GM19397 (cell line): ENCODE measurements at regions not wholly inside any gene's neighbourhood (a gene's known extent, or its start where the extent isn't known, plus 50 kb on each side); places are given as distances from the start of the nearest gene placed in this dataset.
"Not testable (repeated sequence)": the region's sequence is repeated elsewhere in the genome, so short reads cannot be mapped to it uniquely, and the experiment has no call there.

ENCODE experiments used
- ATAC-seq: cut with Tn5 transposase; IDR thresholded peaks from one replicate; pipeline ENCODE4 v1.9.1; 2021; ENCODE audit warnings: mild to moderate bottlenecking, moderate library complexity; ENCODE audit not compliant: unreplicated experiment

DNA sequence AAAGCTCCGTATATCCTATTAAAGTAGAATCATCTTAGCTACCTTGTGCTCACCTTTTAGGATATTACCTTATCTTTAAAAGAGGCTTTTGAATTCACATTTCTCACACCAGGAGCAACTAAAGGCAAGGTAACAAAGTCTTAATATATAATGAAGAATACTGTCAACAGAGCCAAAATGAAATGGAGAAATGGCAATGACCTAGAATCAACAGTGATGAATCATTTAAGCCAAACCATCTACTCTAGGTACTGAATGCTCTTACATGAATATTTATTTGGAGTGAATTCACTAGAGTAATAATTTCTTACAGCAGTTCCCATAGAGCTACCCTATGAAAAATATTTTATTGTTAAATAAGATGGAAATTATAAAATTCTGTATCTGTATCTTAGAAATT lies 421.0 kb downstream of the RND3 start:
- no peak for ATAC-seq

DNA sequence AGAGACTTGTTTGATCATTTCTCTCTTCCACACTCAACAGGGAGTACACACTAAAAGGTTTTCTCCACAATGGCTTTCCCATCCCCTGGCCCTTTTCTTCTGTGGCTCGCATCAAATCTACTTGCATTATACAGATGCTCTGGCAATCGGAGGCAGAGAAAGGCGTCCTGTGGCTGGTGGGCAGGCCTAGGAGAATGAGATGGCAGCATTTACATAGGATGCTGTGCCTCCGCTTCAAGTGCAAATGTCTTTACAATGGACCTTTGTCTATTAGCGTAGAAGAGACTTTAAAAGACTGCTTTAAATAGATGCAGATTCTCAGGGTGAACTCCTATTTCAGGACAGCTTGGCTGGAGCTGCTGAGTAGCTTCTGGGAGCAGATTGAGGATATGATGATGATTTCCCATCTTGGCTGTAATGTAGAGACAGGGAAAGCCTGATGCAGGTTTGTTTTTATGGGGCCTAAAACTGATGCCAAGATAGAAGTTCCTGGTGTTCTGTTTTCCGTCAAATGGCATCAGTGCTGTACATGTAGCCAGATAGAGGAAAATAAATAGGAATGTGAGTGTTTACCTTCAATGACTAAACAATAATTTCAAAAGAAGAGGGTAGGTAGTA lies 423.4 kb downstream of the RND3 start:
- no peak for ATAC-seq

DNA sequence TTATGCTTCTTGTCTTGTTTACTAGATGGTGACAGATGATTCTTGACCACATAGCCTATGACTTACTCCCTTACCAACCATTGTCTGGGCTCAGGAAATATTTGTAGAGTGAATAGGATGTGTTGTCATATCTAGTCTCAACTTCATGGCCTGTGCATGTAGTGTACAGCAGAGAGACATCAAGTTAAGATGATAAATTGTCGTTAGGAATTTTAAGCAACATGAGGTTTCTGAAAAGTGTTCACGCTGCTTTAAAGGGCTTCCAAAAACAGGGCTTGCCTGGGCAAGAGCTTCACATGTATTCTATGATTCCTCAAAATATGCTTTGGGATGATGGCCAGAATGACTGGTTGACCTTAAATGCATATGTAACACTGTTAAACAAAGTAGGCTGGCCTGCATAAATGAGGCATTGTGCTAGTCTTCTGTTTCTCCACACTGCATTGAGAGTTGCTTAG lies 424.0 kb downstream of the RND3 start:
- ATAC-seq = no peak

DNA sequence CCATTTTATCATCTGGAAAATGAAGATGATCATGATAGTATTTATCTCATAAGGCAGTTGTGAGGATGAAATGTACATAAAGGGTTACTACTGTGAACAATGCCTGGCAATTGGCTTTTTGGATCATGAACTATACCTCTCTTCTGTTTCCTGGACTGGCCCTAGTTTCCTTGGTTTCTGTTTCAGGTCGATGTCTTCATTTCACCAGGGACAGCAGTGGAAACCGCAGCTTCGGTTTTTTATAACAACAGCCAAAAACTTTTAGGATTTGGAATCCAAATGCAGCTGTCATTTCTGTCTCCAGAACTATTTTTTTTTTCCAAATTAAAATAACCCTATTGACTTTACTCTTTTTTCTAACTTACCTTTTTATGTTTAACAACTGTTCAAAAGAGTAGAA lies 425.1 kb downstream of the RND3 start:
- no peak for ATAC-seq

DNA sequence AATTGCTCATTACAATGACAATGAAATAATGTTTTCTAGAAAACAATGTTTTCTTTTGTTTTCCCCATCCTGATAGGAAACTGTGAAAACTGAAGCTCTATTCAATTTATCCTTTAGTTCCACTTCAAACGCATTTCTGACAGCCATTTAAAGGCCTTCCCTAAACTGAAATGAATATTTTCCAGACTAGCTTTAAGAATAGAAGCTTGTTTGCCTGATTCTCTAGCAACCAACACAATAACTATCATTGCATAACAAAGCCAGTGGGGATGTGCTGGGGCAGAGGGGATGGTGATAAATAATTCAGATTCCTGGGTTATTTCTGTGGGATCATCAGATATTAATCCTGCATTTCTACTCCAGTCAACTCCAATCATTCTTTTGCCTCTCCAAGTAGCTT lies 427.1 kb downstream of the RND3 start:
- no peak for ATAC-seq

DNA sequence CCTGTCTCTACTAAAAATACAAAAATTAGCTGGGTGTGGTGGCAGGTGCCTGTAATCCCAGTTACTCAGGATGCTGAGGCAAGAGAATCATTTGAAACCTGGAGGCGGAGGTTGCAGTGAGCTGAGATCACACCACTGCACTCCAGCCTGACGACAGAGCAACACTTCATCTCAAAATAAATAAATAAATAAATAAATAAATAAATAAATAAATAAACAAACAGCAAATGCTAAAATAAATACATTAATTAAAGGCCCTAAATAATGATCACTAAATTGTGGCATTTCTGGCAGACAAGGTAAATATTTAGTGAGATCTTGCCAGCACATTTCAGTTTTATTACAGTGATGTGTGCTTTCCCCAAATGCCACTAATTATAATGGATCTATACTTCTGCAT lies 427.8 kb downstream of the RND3 start:
- ATAC-seq = not testable (repeated sequence)

DNA sequence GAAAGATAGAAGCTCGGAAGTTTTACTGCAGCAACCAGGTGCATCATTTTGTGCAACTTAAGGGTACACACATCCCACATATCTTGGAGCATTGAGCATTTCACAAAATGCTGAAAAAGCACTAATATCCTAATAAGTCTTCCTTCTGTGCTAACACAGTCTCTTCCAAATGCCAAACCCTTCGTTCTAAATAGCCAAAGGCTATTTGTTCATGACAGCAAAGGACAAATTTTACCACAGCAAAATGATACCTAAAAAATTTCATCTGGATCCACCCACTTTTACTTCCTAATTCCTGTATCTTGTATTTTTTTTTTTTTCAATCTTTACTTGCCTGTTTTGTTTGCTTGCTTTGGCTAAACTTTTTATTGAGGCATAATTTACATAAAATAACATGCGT lies 435.0 kb downstream of the RND3 start:
- no peak for ATAC-seq

DNA sequence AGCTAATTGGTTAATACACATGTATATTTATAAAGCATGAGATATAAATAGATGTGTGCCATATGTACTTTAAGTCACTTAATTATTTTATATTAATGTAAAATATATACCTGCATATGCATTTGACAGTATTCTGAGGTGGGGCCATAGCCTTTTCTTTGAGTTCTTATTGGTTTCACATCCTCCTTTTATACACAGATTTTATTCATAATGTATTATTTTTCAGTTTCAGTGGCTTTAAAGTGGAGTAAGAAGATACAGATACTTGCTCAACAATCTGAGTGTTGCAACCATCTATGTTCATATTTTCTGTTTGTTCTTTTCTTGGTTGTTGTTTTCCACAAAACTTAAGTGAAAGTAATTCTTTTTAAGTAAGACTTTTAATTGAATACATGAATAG lies 436.5 kb downstream of the RND3 start:
- ATAC-seq = no peak

DNA sequence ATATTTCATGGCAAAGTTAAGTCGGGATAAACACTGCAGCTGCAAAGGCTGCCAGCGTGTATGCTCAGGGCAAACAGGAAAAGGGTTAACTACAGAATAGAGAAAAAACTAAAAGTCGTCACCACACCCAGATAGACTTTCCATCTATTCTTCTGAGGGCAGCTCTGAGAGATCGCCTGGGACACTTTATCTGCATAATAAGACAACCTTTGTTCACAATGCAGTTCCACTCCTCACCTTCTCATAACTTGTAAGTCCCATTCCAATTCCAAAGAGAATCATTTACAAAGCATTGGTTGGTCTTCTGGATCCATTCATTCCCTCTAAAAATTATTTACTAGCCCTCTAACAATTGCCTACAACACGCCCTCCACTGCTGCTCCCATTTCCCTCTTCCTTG lies 437.4 kb downstream of the RND3 start:
- ATAC-seq = no peak

DNA sequence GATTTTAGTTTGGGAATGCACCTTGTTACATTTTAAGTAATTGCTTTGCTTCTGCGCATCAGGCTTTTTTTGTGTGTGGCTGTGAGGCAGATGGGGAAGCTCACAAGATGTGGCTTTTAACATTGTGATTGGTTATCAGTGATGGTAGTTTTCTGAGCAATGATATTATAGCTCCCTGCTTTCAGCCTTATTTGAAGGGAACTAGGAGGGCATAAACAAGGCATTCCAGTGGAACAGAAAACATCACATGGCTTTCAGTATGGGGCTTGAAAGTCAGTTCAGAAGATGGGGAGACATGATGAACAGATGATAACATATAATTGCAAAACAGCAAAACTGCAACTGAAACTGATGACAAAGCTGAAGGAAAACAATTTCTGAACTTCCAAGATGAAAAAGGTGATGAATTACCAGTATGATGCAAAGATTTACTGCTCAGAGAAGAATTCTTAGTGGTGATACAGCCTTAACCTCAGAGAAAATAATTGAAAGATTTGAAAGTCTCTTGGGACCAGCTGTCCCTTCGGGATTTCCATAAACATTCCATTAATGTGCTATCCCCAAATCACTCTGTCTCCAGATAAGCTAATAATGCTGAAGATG lies 439.7 kb downstream of the RND3 start:
- ATAC-seq = no peak

DNA sequence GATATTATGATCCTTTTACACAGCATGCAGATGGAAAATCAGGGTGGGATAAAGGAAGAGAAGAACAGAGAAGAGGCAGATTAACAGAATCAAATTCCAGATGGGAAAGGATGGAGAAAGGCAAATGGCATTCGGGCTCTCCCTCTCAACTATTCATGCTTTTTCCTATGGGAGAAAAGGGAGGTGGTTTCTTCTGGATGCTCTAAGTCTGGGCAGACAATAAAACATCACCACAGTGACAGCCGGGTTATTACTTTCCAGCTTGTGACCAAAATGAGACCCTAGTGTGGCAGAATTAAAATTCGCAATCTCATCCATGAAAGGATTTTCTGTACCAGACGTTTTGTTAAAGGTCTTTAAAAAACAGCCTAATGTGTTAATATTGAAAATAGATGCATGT lies 440.7 kb downstream of the RND3 start:
- no peak for ATAC-seq

DNA sequence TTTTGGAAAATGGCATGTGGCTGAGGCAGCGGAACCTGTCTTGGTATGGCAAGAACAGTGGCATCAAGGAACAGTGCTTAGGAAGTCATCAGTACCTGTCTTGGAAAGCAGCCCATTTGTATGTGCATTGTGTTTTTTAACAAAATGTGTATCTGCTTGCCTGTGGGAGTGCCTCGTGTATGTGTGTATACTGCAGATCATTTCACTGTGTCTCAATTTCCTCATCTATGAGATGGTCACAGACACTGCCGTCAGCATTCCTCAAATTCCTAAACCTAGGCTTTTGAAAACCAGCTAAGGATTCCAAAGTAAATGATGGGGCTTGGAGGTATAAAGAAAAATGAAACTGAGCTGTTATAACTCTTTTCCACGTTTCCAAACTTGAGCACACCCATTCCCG lies 441.3 kb downstream of the RND3 start:
- no peak for ATAC-seq

DNA sequence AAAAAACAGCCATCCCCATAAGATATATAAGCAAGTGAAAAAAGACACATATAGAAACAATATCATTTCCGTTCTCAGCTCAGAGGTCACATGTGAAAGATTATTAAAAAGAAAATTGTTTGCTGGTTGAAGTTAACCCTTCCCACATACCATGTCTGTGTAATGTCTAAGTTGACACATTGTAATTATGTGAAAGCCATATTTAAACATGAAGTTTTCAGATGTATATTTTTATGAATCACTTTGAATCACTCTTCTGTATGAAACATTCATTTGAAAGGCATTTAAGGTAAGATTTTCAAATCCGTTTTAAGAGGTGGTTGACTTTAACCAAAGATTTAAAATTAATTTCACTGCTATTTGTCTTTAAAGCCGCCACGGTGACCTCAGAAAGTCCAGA lies 441.9 kb downstream of the RND3 start:
- ATAC-seq = no peak

DNA sequence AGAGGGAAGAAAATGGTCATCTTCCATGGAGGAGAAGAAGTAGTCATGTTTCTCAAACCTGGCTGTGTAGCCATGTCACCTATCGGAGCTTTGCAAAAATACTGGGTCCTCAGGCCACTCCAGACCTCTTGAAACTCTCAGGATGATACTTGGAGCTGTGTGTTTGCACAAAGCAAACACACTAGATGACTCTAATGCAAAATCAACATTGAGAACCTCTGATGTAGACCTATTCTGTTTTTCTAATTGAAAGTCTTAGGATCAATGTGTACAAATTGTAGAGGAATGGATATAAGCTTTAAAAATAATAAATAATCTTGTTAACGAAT lies 444.3 kb downstream of the RND3 start:
- no peak for ATAC-seq

DNA sequence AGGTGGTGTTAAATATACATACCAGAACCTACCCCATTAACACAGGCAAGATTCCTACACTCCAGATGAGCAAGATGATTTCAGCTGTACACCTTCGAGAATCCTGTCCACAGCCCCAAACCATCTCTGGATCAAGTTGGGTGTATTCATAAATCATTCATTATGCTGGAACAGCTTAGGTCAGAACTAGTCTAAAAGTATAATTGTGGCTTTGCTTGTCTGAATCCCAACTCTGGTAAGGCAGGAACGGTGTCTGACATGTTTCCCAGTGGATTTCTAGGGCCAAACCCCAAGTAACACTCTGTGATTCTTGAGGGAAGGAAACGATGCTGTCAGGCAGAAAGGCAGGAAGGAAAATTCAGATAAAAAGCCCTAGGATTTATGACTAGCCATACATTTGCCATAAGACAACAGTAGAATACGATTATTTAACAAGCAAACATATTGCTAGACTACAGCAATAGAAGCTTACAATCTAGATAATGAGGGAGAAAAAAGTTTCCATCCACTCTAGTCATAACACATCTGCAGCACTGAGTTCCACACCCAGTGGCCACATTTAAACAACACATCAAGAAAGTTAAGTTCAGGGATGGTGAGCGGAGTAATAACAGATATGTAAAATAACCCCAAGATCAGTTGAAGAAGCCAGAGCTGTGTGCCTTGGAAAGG lies 444.8 kb downstream of the RND3 start:
- no peak for ATAC-seq

DNA sequence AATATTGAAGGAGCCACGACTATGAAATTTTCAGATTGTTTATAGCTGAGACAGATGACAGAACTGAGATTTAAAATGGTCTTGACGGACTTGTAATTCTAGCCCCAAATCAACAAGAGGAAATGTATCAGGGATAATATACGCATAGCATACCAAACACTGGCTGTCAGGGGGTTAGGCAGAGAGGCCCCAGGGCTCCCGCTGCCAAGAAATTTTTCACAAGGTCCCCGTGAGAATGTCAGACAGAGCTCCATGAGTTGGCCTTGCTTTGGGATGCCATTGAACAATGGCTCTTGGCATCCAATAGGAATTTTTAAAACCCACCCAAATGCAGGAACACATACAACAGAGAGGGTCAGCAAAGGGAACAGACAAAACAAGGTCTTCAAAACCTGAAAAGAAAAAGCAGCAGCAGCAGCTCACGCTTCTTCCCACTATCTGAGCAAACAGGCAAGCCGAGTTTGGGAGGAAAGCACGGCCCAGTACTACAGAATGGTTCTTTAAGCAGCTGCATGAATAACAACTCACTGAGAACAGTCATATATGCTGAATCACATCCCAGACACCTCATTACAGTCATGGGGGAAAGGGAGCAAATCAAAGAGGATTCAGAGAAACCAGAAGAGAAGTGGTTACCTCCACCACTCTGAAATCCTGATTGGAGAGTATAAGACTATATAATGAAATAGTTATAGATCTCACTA lies 445.6 kb downstream of the RND3 start:
- ATAC-seq = no peak

DNA sequence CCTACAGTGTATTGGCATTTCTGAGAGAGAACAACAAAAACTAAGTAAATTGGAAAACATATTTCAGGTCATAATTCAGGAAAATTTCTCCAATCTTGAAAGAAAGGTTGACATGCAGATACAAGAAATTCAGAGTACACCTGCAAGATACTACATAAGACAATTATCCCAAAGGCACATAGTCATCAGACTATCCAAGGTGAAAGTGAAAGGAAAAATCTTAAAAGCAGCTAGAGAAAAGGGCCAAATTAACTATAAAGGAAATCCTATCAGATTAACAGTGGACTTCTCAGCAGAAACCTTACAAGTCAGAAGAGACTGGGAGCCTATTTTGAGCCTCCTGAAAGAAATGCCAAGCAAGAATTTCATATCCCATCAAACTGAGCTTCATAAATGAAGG lies 449.0 kb upstream of the MMADHC start:
- ATAC-seq = no peak

DNA sequence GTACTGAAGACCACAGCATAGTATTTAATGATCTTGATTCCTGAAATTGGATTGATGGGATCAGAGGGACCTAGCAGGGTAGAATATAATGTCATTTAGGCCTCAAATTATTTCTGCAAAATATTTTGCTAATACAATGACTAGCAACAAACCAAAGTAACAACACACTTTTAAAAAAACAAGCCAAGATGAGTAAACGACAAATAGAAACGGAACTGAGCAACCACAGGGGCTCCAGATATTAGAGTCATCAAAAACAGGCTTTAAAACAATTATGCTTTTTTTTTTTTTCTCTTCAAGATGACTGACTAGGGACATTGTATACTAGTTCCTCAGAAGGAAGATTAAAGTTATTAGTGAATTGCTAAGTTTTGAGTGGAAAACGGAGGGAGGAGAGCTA lies 447.1 kb upstream of the MMADHC start:
- no peak for ATAC-seq

DNA sequence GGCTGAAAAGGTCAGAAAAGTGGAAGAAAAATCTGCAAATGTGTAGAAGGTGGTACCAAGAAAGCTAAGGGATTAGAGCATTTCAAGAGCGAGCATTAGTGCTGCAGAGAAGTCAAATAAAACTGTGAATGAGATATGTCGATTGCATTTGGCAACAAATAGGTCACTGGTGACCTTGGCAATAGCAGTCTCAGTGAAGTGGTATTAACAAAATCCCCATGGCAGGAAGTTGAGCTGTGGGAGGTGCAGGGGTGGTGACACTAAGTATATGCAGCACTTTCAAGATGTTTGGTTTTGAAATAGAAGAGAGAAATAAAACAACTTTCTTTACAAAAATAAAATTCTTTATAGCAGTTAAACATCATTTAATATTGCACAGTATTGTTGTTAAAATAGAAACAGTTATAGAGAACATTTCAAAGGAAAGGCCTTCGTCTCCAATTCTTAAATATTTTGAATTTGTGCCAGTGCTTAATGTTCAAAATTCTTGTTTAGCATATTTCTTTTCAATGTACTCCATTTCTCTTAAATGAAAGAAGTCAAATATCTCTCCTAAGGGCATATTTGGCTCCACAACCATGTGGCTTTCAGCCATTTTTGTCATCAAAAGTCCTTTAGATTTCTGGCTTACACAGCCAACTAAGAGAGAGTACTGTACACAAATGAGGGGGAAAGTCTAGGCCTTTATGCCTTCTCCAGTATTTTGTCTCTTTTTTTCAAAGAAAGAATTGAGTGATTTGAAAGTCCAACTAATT lies 443.0 kb upstream of the MMADHC start:
- ATAC-seq = no peak

DNA sequence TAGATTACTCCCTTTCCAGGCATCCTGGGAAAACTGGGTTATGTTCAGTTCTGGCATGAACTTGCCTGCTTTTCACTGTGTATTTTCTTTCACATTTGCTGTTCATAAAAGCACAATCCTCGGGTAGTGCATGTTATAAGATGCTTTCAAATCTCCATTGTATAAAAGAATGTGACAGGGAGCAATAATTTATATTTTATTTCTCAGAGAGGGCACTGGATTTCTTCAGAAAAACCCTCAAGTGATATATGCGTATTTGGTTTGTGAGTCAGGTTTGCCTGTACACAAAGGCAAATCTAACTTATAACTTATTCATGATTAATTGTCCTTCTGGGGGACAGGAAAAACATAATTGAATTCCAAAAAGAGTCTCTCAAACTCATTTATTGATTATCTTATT lies 440.7 kb upstream of the MMADHC start:
- no peak for ATAC-seq

DNA sequence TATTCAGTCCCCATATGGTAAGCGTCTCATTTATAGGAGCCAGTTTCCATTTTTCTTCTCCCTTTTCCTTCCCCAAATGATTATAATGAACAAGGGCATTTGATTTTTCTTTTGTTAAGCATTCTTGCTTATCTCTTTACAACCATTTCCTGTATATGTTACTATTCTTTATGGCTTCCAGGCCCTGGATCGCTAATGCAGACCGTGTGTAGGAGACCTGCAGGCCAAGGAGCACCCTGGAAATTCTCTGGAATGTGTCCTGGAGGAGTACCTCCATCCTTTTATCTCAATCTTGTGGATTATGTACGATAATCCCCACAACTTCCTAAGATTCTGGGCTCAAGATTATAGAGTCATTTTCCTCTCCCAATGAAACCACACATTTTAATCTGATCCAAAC lies 439.6 kb upstream of the MMADHC start:
- no peak for ATAC-seq
